ENCODE measurements at regions not wholly inside any gene's neighbourhood (a gene's known extent, or its start where the extent isn't known, plus 50 kb on each side); places are given as distances from the start of the nearest gene placed in this dataset.
"Not testable (repeated sequence)": the region's sequence is repeated elsewhere in the genome, so short reads cannot be mapped to it uniquely, and the experiment has no call there.

DNA sequence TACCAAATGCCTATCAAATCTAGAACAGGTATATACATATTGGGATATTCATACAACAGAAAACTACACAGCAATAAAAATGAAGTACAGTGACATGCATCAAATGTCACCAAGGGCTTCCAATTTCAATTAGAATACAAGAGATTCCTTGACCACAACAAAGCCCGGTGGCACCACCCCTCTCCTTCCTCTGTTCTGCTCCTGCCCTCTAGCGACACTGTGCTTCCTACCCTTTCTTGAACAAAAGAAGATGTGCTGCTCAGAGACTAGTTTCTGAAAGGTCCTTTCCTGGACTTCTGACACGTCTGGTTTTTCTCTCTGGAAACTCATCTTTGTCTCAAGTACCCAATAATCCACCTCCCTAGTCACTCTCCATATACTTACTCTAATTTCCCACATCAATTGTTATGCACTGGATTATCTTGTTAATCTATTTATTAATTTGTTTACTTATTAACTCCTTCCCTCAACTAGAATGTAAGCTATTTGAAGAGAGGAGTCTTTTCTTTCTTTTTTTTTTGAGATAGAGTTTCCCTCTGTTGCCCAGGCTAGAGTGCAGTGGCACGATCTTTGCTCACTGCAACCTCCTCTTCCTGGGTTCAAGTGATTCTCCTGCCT, 70.4 kb upstream of the CTSV start (continued):
- no peak for TF ChIP-seq CREM (CRISPR knock-in tag; IDR thresholded peaks at IDR 0.05)
- no peak for TF ChIP-seq ZNF281 (CRISPR knock-in tag; IDR thresholded peaks at IDR 0.05)
- no peak for TF ChIP-seq ZNF263 (CRISPR knock-in tag; IDR thresholded peaks at IDR 0.05; ENCODE audit: low read depth)

DNA sequence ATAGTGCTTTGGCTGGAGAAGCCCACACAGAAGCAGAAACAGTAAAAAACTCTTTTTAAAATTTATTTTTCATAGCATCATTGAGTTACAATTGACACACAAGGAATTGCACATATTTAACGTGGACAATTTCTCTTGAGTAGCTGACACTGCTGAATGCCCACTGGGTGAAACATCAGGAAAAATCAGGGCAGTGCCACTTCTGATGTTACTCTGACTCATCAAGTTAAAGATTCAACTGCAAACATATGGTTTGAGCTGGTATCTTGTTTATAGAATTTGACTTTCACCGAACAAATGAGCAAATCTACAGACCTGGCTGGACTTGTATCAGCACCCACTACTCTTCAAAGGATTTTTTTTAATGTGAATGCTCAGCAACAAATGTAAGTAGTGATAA, 66.3 kb upstream of the CTSV start:
- not testable (repeated sequence) for H3K27me3 Mint-ChIP-seq (ENCODE audit: low read depth)

DNA sequence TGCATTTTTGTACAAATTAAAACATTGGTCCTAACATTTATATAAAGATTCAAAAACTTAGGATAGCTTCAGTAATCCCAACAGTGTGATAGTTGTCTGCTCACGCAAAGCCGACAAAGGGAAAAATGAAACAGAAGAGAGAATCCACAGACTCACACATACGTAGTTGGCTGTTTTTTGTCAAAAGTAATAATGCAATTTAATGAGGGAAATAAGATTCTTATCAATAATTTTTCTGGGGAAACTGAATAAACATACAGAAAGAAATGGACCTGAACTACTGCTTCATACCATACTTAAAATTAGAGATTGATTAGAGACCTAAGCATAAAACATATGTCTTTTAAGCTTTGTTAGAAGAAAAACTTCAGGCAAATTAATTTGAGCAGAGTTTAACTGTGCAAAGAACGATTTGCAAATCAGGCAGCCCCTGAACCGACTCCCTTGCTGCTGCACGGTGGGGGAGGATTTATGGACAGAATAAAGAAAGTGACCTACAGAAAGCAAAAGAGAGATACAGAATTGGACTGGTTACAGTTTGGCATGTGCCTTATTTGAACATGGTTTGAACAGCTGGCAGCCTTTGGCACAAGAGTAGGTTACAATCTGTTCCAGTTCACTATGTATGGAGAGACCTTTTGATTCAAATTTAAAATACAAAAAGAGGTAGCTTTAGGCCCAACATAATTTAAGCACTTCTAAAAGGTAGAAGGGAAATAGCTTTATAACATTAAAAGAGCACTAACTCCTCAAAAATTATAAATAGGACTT, 64.9 kb upstream of the CTSV start:
- H3K27me3 Mint-ChIP-seq (ENCODE audit: low read depth); CTCF ChIA-PET; POLR2A ChIA-PET: not testable (repeated sequence)

More for the DNA sequence above, 66.3 kb upstream of the CTSV start:
- H3K36me3 Mint-ChIP-seq; CTCF ChIA-PET; H3K4me3 Mint-ChIP-seq; POLR2A ChIA-PET; H3K27ac Mint-ChIP-seq; ATAC-seq; H3K9me3 Mint-ChIP-seq; DNase-seq (ENCODE audit: low spot score); H3K4me1 Mint-ChIP-seq: not testable (repeated sequence)

DNA sequence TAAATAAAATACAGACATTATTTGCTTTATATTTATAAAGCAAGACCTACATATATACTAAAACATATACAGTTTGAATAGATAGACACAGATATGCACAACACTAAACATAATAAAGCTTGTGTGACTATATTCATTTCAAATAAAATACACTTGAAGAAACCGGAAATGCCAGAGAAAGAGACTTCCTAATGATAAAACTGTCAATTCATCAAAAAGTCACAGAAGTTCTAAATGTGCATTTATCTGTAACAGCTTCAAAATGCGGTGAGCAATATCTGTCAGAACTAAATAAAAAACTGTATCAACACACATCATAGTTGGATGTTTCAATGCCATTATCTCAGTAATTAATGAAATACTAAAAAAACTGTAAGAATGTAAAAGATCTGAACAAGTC, 60.6 kb upstream of the CTSV start:
- ATAC-seq; H3K27me3 Mint-ChIP-seq (ENCODE audit: low read depth); POLR2A ChIA-PET; H3K9me3 Mint-ChIP-seq; H3K4me3 Mint-ChIP-seq; H3K36me3 Mint-ChIP-seq; H3K27ac Mint-ChIP-seq; CTCF ChIA-PET; DNase-seq (ENCODE audit: low spot score); H3K4me1 Mint-ChIP-seq: not testable (repeated sequence)

More for the DNA sequence above, 64.9 kb upstream of the CTSV start:
- not testable (repeated sequence) for ATAC-seq; H3K4me3 Mint-ChIP-seq; H3K9me3 Mint-ChIP-seq; H3K4me1 Mint-ChIP-seq; H3K36me3 Mint-ChIP-seq; DNase-seq (ENCODE audit: low spot score); H3K27ac Mint-ChIP-seq

- POLR2A ChIA-PET, result no interaction called here
- TF ChIP-seq GTF2I (CRISPR knock-in tag; conservative IDR thresholded peaks at IDR 0.05) (no peak), ZNF121 (CRISPR knock-in tag; IDR thresholded peaks at IDR 0.05) (peak; percentile 59)
Observed at GRCh38 chr9:97096793-97097192, 57.9 kb upstream of the CTSV start.

GRCh38 chr9:97089361-97089760, 50.4 kb upstream of the CTSV start:
- H3K36me3 Mint-ChIP-seq; H3K9me3 Mint-ChIP-seq; H3K4me3 Mint-ChIP-seq; POLR2A ChIA-PET; H3K27ac Mint-ChIP-seq; DNase-seq (ENCODE audit: low spot score); H3K27me3 Mint-ChIP-seq (ENCODE audit: low read depth): not testable (repeated sequence)
- CTCF ChIA-PET, result interaction anchor here (1.4 kb wide), 1 partner anchor 213 kb away, joined by 4 read pairs; no protein-coding TSS in a partner anchor
- H3K4me1 Mint-ChIP-seq, result peaks cover 18% of the 10 kb centered on the region
- peak; percentile 65 for ATAC-seq

More at GRCh38 chr9:97096793-97097192, 57.9 kb upstream of the CTSV start:
- no peak for ATAC-seq
- H3K36me3 Mint-ChIP-seq, result peaks cover 10% of the 10 kb centered on the region; the same call in 1 of the 2 replicates
- no peak overlapping the region for H3K4me3 Mint-ChIP-seq
- CTCF ChIA-PET, result no interaction called here
- DNase-seq (ENCODE audit: low spot score), result no peak
- H3K9me3 Mint-ChIP-seq, result no peaks in the 10 kb centered on the region
- H3K27me3 Mint-ChIP-seq (ENCODE audit: low read depth), result no peaks in the 10 kb centered on the region
- no peak overlapping the region for H3K27ac Mint-ChIP-seq
- H3K4me1 Mint-ChIP-seq, result no peaks in the 10 kb centered on the region

Data from WTC11 (cell line).